ENCODE measurements at regions not wholly inside any gene's neighbourhood (a gene's known extent, or its start where the extent isn't known, plus 50 kb on each side); places are given as distances from the start of the nearest gene placed in this dataset.
"Not testable (repeated sequence)": the region's sequence is repeated elsewhere in the genome, so short reads cannot be mapped to it uniquely, and the experiment has no call there.

GRCh38 chr1:239960366-239960765 is 131.3 kb upstream of the FMN2 start:
- Mint-ChIP-seq H3K4me1 (no peaks in the 10 kb centered on the region), H3K4me3 (no peak overlapping the region), H3K9me3 (no peaks in the 10 kb centered on the region), H3K36me3 (no peaks in the 10 kb centered on the region), H3K27me3 (peaks cover 16% of the 10 kb centered on the region), H3K27ac (no peak overlapping the region)
- ATAC-seq (ENCODE audit: low read depth) (no peak), DNase-seq (no peak)
- POLR2A ChIA-PET: no interaction called here

- H3K27ac Mint-ChIP-seq: no peak overlapping the region
- peaks cover 13% of the 10 kb centered on the region for H3K27me3 Mint-ChIP-seq
- no peaks in the 10 kb centered on the region for H3K9me3 Mint-ChIP-seq
- ATAC-seq (ENCODE audit: low read depth) (no peak), DNase-seq (no peak)
- POLR2A ChIA-PET: no interaction called here
- no peaks in the 10 kb centered on the region for H3K36me3 Mint-ChIP-seq
- no peaks in the 10 kb centered on the region for H3K4me1 Mint-ChIP-seq
- H3K4me3 Mint-ChIP-seq: no peak overlapping the region
Measured at GRCh38 chr1:239963856-239964255, 127.8 kb upstream of the FMN2 start.

- no peaks in the 10 kb centered on the region for H3K4me1 Mint-ChIP-seq
- DNase-seq (peak; percentile 43), ATAC-seq (ENCODE audit: low read depth) (no peak)
- H3K36me3 Mint-ChIP-seq: no peaks in the 10 kb centered on the region
- POLR2A ChIA-PET: no interaction called here
- H3K27me3 Mint-ChIP-seq: no peaks in the 10 kb centered on the region
- H3K9me3 Mint-ChIP-seq: peaks cover 9% of the 10 kb centered on the region
- no peak overlapping the region for H3K4me3 Mint-ChIP-seq
- H3K27ac Mint-ChIP-seq: no peak overlapping the region
Measured at GRCh38 chr1:239976130-239976968, 115.3 kb upstream of the FMN2 start.

- Mint-ChIP-seq H3K4me3 (no peak overlapping the region), H3K27me3 (no peaks in the 10 kb centered on the region), H3K27ac (no peak overlapping the region), H3K9me3 (peaks cover 9% of the 10 kb centered on the region), H3K36me3 (no peaks in the 10 kb centered on the region), H3K4me1 (no peaks in the 10 kb centered on the region)
- DNase-seq (no peak), ATAC-seq (ENCODE audit: low read depth) (no peak)
- POLR2A ChIA-PET: no interaction called here
Measured at GRCh38 chr1:239977416-239977815, 114.3 kb upstream of the FMN2 start.

GRCh38 chr1:239979456-239979855 is 112.2 kb upstream of the FMN2 start:
- Mint-ChIP-seq H3K36me3 (no peaks in the 10 kb centered on the region), H3K4me3 (no peak overlapping the region), H3K9me3 (peaks cover 12% of the 10 kb centered on the region), H3K4me1 (no peaks in the 10 kb centered on the region), H3K27ac (no peak overlapping the region), H3K27me3 (no peaks in the 10 kb centered on the region)
- POLR2A ChIA-PET: no interaction called here
- DNase-seq (no peak), ATAC-seq (ENCODE audit: low read depth) (no peak)

- H3K27me3 Mint-ChIP-seq: no peaks in the 10 kb centered on the region
- ATAC-seq (ENCODE audit: low read depth): no peak
- POLR2A ChIA-PET: no interaction called here
- H3K9me3 Mint-ChIP-seq: peaks cover 23% of the 10 kb centered on the region
- no peaks in the 10 kb centered on the region for H3K36me3 Mint-ChIP-seq
- H3K4me3 Mint-ChIP-seq: no peak overlapping the region
- no peaks in the 10 kb centered on the region for H3K4me1 Mint-ChIP-seq
- H3K27ac Mint-ChIP-seq: no peak overlapping the region
- no peak for DNase-seq
Measured at GRCh38 chr1:239982762-239983161, 108.9 kb upstream of the FMN2 start.

- H3K27ac Mint-ChIP-seq: no peak overlapping the region
- peaks cover 13% of the 10 kb centered on the region for H3K9me3 Mint-ChIP-seq
- no peaks in the 10 kb centered on the region for H3K4me1 Mint-ChIP-seq
- no peaks in the 10 kb centered on the region for H3K27me3 Mint-ChIP-seq
- ATAC-seq (ENCODE audit: low read depth) (no peak), DNase-seq (no peak)
- H3K36me3 Mint-ChIP-seq: no peaks in the 10 kb centered on the region
- POLR2A ChIA-PET: no interaction called here
- no peak overlapping the region for H3K4me3 Mint-ChIP-seq
Measured at GRCh38 chr1:239985044-239985443, 106.6 kb upstream of the FMN2 start.

GRCh38 chr1:239987103-239987745 is 104.5 kb upstream of the FMN2 start:
- Mint-ChIP-seq H3K9me3 (peaks cover 13% of the 10 kb centered on the region), H3K27me3 (no peaks in the 10 kb centered on the region), H3K36me3 (no peaks in the 10 kb centered on the region), H3K4me3 (no peak overlapping the region), H3K27ac (no peak overlapping the region), H3K4me1 (no peaks in the 10 kb centered on the region)
- POLR2A ChIA-PET: no interaction called here
- ATAC-seq (ENCODE audit: low read depth) (no peak), DNase-seq (no peak)

- H3K9me3 Mint-ChIP-seq: peaks cover 10% of the 10 kb centered on the region
- H3K27me3 Mint-ChIP-seq: peaks cover 6% of the 10 kb centered on the region
- no peaks in the 10 kb centered on the region for H3K36me3 Mint-ChIP-seq
- no peak overlapping the region for H3K4me3 Mint-ChIP-seq
- DNase-seq (no peak), ATAC-seq (ENCODE audit: low read depth) (no peak)
- no peaks in the 10 kb centered on the region for H3K4me1 Mint-ChIP-seq
- no peak overlapping the region for H3K27ac Mint-ChIP-seq
- POLR2A ChIA-PET: no interaction called here
Measured at GRCh38 chr1:239989990-239990389, 101.7 kb upstream of the FMN2 start.

GRCh38 chr1:239992566-239992965 is 99.1 kb upstream of the FMN2 start:
- H3K27me3 Mint-ChIP-seq: peaks cover 21% of the 10 kb centered on the region
- H3K4me1 Mint-ChIP-seq; H3K9me3 Mint-ChIP-seq; POLR2A ChIA-PET; H3K27ac Mint-ChIP-seq; DNase-seq; H3K4me3 Mint-ChIP-seq; ATAC-seq (ENCODE audit: low read depth); H3K36me3 Mint-ChIP-seq: not testable (repeated sequence)

GRCh38 chr1:239993366-239993765 is 98.3 kb upstream of the FMN2 start:
- H3K27me3 Mint-ChIP-seq: peaks cover 24% of the 10 kb centered on the region
- ATAC-seq (ENCODE audit: low read depth): no peak
- H3K9me3 Mint-ChIP-seq: no peaks in the 10 kb centered on the region
- no peaks in the 10 kb centered on the region for H3K4me1 Mint-ChIP-seq
- H3K4me3 Mint-ChIP-seq: no peak overlapping the region
- no peak for DNase-seq
- peaks cover 2% of the 10 kb centered on the region for H3K36me3 Mint-ChIP-seq
- no peak overlapping the region for H3K27ac Mint-ChIP-seq
- POLR2A ChIA-PET: no interaction called here

- no peak overlapping the region for H3K27ac Mint-ChIP-seq
- no peaks in the 10 kb centered on the region for H3K9me3 Mint-ChIP-seq
- H3K27me3 Mint-ChIP-seq: peaks cover 34% of the 10 kb centered on the region
- H3K36me3 Mint-ChIP-seq: peaks cover 2% of the 10 kb centered on the region
- no peaks in the 10 kb centered on the region for H3K4me1 Mint-ChIP-seq
- no peak overlapping the region for H3K4me3 Mint-ChIP-seq
- no peak for DNase-seq
- ATAC-seq (ENCODE audit: low read depth): no peak
- POLR2A ChIA-PET: no interaction called here
Measured at GRCh38 chr1:239995281-239995680, 96.4 kb upstream of the FMN2 start.

GRCh38 chr1:239997160-239997514 is 94.5 kb upstream of the FMN2 start:
- POLR2A ChIA-PET: no interaction called here
- H3K4me1 Mint-ChIP-seq: no peaks in the 10 kb centered on the region
- peaks cover 36% of the 10 kb centered on the region for H3K27me3 Mint-ChIP-seq
- ATAC-seq (ENCODE audit: low read depth) (no peak), DNase-seq (no peak)
- no peak overlapping the region for H3K4me3 Mint-ChIP-seq
- H3K36me3 Mint-ChIP-seq: peaks cover 2% of the 10 kb centered on the region
- H3K9me3 Mint-ChIP-seq: no peaks in the 10 kb centered on the region
- no peak overlapping the region for H3K27ac Mint-ChIP-seq

GRCh38 chr1:239997515-239998311 is 94.0 kb upstream of the FMN2 start:
- Mint-ChIP-seq H3K27me3 (peaks cover 36% of the 10 kb centered on the region), H3K4me1 (no peaks in the 10 kb centered on the region), H3K36me3 (peaks cover 2% of the 10 kb centered on the region), H3K4me3 (no peak overlapping the region), H3K9me3 (no peaks in the 10 kb centered on the region), H3K27ac (no peak overlapping the region)
- POLR2A ChIA-PET: no interaction called here
- no peak for DNase-seq
- no peak for ATAC-seq (ENCODE audit: low read depth)

Data from activated naive CD8-positive, alpha-beta T cell treated with anti-CD3 and anti-CD28 coated beads, Interleukin-2, amount 10 ng/mL, durations not matched to agents 7 days and 5 days (primary cell).